ENCODE measurements at regions not wholly inside any gene's neighbourhood (a gene's known extent, or its start where the extent isn't known, plus 50 kb on each side); places are given as distances from the start of the nearest gene placed in this dataset.

GRCh38 chr2:78870343-78870967 lies 155.0 kb upstream of the REG3G start:
- H2AK5ac ChIP-seq (ENCODE audit: insufficient read length, low read length): no peak overlapping the region
- no peaks in the 10 kb centered on the region for H3K27me3 ChIP-seq (ENCODE audit: insufficient read depth, low read length)
- H3K23ac ChIP-seq (ENCODE audit: insufficient read length, low read depth, low read length): no peak overlapping the region
- H2BK12ac ChIP-seq (ENCODE audit: insufficient read length, low read depth, low read length): no peak overlapping the region
- Mint-ChIP-seq H3K4me1 (no peaks in the 10 kb centered on the region), H3K27me3 (ENCODE audit: low read depth) (no peaks in the 10 kb centered on the region), H3K36me3 (ENCODE audit: insufficient read depth in 1 of 3, low read depth in 3 of 3) (no peaks in the 10 kb centered on the region), H3K9me3 (no peaks in the 10 kb centered on the region), H3K27ac (no peak overlapping the region), H3K4me3 (no peak overlapping the region)
- H4K20me1 ChIP-seq (ENCODE audit: control insufficient read depth, insufficient read depth, insufficient read length): no peaks in the 10 kb centered on the region
- no peak overlapping the region for H3T11ph ChIP-seq (ENCODE audit: low read length)
- no peak overlapping the region for H2BK15ac ChIP-seq (ENCODE audit: low read depth, low read length)
- H3K4ac ChIP-seq (ENCODE audit: low read depth, low read length): no peak overlapping the region
- no peak overlapping the region for H2BK120ac ChIP-seq (ENCODE audit: low read depth, low read length, poor library complexity, severe bottlenecking)
- no peaks in the 10 kb centered on the region for H3K4me1 ChIP-seq (ENCODE audit: insufficient read depth, low read length)
- H4K8ac ChIP-seq (replicated peaks; ENCODE audit: insufficient read length, low read depth, low read length): no peak overlapping the region
- no peaks in the 10 kb centered on the region for H3K79me1 ChIP-seq (ENCODE audit: insufficient read depth, low read depth, low read length, poor library complexity, severe bottlenecking)
- no peak overlapping the region for H2BK5ac ChIP-seq (ENCODE audit: insufficient read length, low read length)
- H2AFZ ChIP-seq (ENCODE audit: low read length): no peak overlapping the region
- no peaks in the 10 kb centered on the region for H3K23me2 ChIP-seq (ENCODE audit: insufficient read length, low read depth, low read length, poor library complexity, severe bottlenecking)
- no peaks in the 10 kb centered on the region for H3K9me3 ChIP-seq (ENCODE audit: control insufficient read depth, low read depth, low read length)
- H2BK20ac ChIP-seq (ENCODE audit: low read depth, low read length, poor library complexity, severe bottlenecking): no peak overlapping the region
- H4K5ac ChIP-seq (ENCODE audit: insufficient read length, low read depth, low read length): no peak overlapping the region
- no peak overlapping the region for H3K9ac ChIP-seq (ENCODE audit: extremely low read depth, insufficient read length, low read length)
- no peak overlapping the region for H3K14ac ChIP-seq (ENCODE audit: insufficient read depth, low read length)
- no peaks in the 10 kb centered on the region for H3K79me2 ChIP-seq (ENCODE audit: insufficient read depth, low read length)
- no peak overlapping the region for H3K56ac ChIP-seq (ENCODE audit: insufficient read length, low read depth, low read length)
- DNase-seq: no peak
- H4K91ac ChIP-seq (ENCODE audit: insufficient read length, low read depth, low read length): no peak overlapping the region
- TF ChIP-seq CTCF (conservative IDR thresholded peaks at IDR 0.05): no peak
- H3K4me2 ChIP-seq (ENCODE audit: insufficient read depth, insufficient read length, low read length): no peak overlapping the region
- no peak overlapping the region for H3K27ac ChIP-seq (ENCODE audit: insufficient read length, low read depth, low read length)
- WGBS (ENCODE audit: extremely low coverage, insufficient read length, low lambda C conversion rate): no CpG with 5 or more reads among the region's 1 CpG
- H3K18ac ChIP-seq (ENCODE audit: insufficient read length, low read depth, low read length): no peak overlapping the region

Data from H9 (cell line).